ENCODE measurements at regions not wholly inside any gene's neighbourhood (a gene's known extent, or its start where the extent isn't known, plus 50 kb on each side); places are given as distances from the start of the nearest gene placed in this dataset.

- DNase-seq = no peak
These were observed 56.1 kb upstream of the FOXC1 start for GRCh38 chr6:1553562-1554083.

- no peak for DNase-seq
These were observed 55.6 kb upstream of the FOXC1 start for GRCh38 chr6:1554141-1554475.

GRCh38 chr6:1554476-1555310 is 55.0 kb upstream of the FOXC1 start:
- peak; percentile 24 for DNase-seq

- no peak for DNase-seq
These were observed 51.3 kb upstream of the FOXC1 start for GRCh38 chr6:1558388-1558787.

All from effector CD8-positive, alpha-beta T cell (primary cell).